Hepatocyte (in vitro differentiated cells): ENCODE measurements at regions not wholly inside any gene's neighbourhood (a gene's known extent, or its start where the extent isn't known, plus 50 kb on each side); places are given as distances from the start of the nearest gene placed in this dataset.

Experiments used
- DNase-seq: peaks from one replicate; pipeline ENCODE4 v3.0.0-alpha.2; 2016; ENCODE audit warnings: low spot score
- H2AFZ ChIP-seq: fragments of 200-600 bp; sonication (generic); 2 replicates; pipeline ENCODE4 v1.6.0; 2016; ENCODE audit warnings: antibody characterized with exemption, mild to moderate bottlenecking
- H3K27ac ChIP-seq: fragments of 200-600 bp; sonication (generic); 2 replicates; pipeline ENCODE4 v1.5.1; 2016; ENCODE audit warnings: mild to moderate bottlenecking
- H3K27me3 ChIP-seq: fragments of 200-600 bp; sonication (generic); 2 replicates; pipeline ENCODE4 v1.6.1; 2016
- H3K36me3 ChIP-seq: fragments of 200-600 bp; sonication (generic); replicated peaks from 2 replicates; pipeline ENCODE4 v1.5.1; 2016; ENCODE audit warnings: low read depth; ENCODE audit not compliant: insufficient read depth
- H3K4me1 ChIP-seq: fragments of 200-600 bp; sonication (generic); 2 replicates; pipeline ENCODE4 v1.5.1; 2016; ENCODE audit warnings: mild to moderate bottlenecking, moderate library complexity; ENCODE audit not compliant: insufficient read depth
- H3K4me2 ChIP-seq: fragments of 200-600 bp; sonication (generic); 2 replicates; pipeline ENCODE4 v1.6.0; 2016
- H3K4me3 ChIP-seq: fragments of 200-600 bp; sonication (generic); 2 replicates; pipeline ENCODE4 v1.5.1; 2016; ENCODE audit warnings: mild to moderate bottlenecking
- H3K79me2 ChIP-seq: fragments of 200-600 bp; sonication (generic); 2 replicates; pipeline ENCODE4 v1.6.0; 2017; ENCODE audit warnings: mild to moderate bottlenecking
- H3K9me2 ChIP-seq: fragments of 200-600 bp; sonication (generic); replicated peaks from 2 replicates; pipeline ENCODE4 v1.6.0; 2017; ENCODE audit warnings: mild to moderate bottlenecking; ENCODE audit not compliant: insufficient read depth
- H3K9me3 ChIP-seq: fragments of 200-600 bp; sonication (generic); 2 replicates; pipeline ENCODE4 v1.5.1; 2016; ENCODE audit warnings: low read depth, mild to moderate bottlenecking
- H4K20me1 ChIP-seq: fragments of 200-600 bp; sonication (generic); 2 replicates; pipeline ENCODE4 v1.6.0; 2016; ENCODE audit warnings: mild to moderate bottlenecking; ENCODE audit not compliant: insufficient read depth, poor library complexity, severe bottlenecking
- CTCF ChIP-seq: fragments of 200-600 bp; sonication (generic); IDR thresholded peaks from 2 replicates; pipeline ENCODE4 v1.5.1; 2016; ENCODE audit warnings: antibody characterized with exemption, mild to moderate bottlenecking; ENCODE audit not compliant: poor library complexity
- EZH2 ChIP-seq: fragments of 200-600 bp; sonication (generic); IDR thresholded peaks from 2 replicates; pipeline ENCODE4 v1.6.1; 2016; ENCODE audit warnings: antibody characterized with exemption, mild to moderate bottlenecking, borderline replicate concordance
- EZH2phosphoT487 ChIP-seq: fragments of 200-600 bp; sonication (generic); IDR thresholded peaks from one replicate; pipeline ENCODE4 v1.6.1; 2018; ENCODE audit warnings: antibody characterized with exemption, mild to moderate bottlenecking, low read depth, moderate library complexity; ENCODE audit not compliant: unreplicated experiment, severe bottlenecking
- WGBS: methylation state at CpG from one replicate; pipeline ENCODE4 v1.1.6; 2016; ENCODE audit warnings: low lambda C conversion rate; ENCODE audit errors: missing lambda C conversion rate; 5-methylcytosine and 5-hydroxymethylcytosine counted together

GRCh38 chr15:53836618-53837017 is 77.2 kb upstream of the WDR72 start:
- H3K4me1 ChIP-seq: peaks cover 49% of the 10 kb centered on the region
- no peaks in the 10 kb centered on the region for H4K20me1 ChIP-seq
- H2AFZ ChIP-seq: no peak overlapping the region
- H3K9me3 ChIP-seq: no peaks in the 10 kb centered on the region
- peak overlapping the region; percentile 35 for H3K4me2 ChIP-seq
- peak; percentile 28 for DNase-seq
- H3K79me2 ChIP-seq: no peaks in the 10 kb centered on the region
- H3K9me2 ChIP-seq: no peaks in the 10 kb centered on the region
- H3K27me3 ChIP-seq: no peaks in the 10 kb centered on the region
- no peaks in the 10 kb centered on the region for H3K36me3 ChIP-seq
- 35% methylated on average over 4 of the region's 4 CpGs for WGBS
- no peak overlapping the region for H3K4me3 ChIP-seq
- TF ChIP-seq CTCF (no peak), EZH2phosphoT487 (no peak), EZH2 (no peak)
- peak overlapping the region; percentile 75 for H3K27ac ChIP-seq

GRCh38 chr15:53835309-53835708 is 75.8 kb upstream of the WDR72 start:
- Histone ChIP-seq H3K27ac (peak overlapping the region; percentile 75), H3K9me3 (no peaks in the 10 kb centered on the region), H3K79me2 (no peaks in the 10 kb centered on the region), H3K9me2 (no peaks in the 10 kb centered on the region), H3K36me3 (no peaks in the 10 kb centered on the region), H3K4me2 (no peak overlapping the region), H3K4me1 (peaks cover 60% of the 10 kb centered on the region), H4K20me1 (no peaks in the 10 kb centered on the region), H2AFZ (no peak overlapping the region), H3K27me3 (no peaks in the 10 kb centered on the region), H3K4me3 (no peak overlapping the region)
- TF ChIP-seq CTCF (no peak), EZH2 (no peak), EZH2phosphoT487 (no peak)
- 53% methylated on average over 2 of the region's 2 CpGs for WGBS
- DNase-seq: peak; percentile 50

GRCh38 chr15:53834214-53834613 is 74.8 kb upstream of the WDR72 start:
- 48% methylated on average over 2 of the region's 2 CpGs for WGBS
- H4K20me1 ChIP-seq: no peaks in the 10 kb centered on the region
- no peaks in the 10 kb centered on the region for H3K9me3 ChIP-seq

More at GRCh38 chr15:53834214-53834613, 74.8 kb upstream of the WDR72 start:
- no peaks in the 10 kb centered on the region for H3K79me2 ChIP-seq
- no peaks in the 10 kb centered on the region for H3K36me3 ChIP-seq
- peak overlapping the region; percentile 75 for H3K27ac ChIP-seq
- no peak overlapping the region for H3K4me3 ChIP-seq
- no peak for DNase-seq
- no peak overlapping the region for H3K4me2 ChIP-seq
- TF ChIP-seq EZH2: no peak
- TF ChIP-seq CTCF: no peak
- TF ChIP-seq EZH2phosphoT487: no peak
- no peaks in the 10 kb centered on the region for H3K9me2 ChIP-seq
- H2AFZ ChIP-seq: no peak overlapping the region
- peaks cover 66% of the 10 kb centered on the region for H3K4me1 ChIP-seq
- H3K27me3 ChIP-seq: no peaks in the 10 kb centered on the region
